ENCODE measurements at regions not wholly inside any gene's neighbourhood (a gene's known extent, or its start where the extent isn't known, plus 50 kb on each side); places are given as distances from the start of the nearest gene placed in this dataset.

DNA sequence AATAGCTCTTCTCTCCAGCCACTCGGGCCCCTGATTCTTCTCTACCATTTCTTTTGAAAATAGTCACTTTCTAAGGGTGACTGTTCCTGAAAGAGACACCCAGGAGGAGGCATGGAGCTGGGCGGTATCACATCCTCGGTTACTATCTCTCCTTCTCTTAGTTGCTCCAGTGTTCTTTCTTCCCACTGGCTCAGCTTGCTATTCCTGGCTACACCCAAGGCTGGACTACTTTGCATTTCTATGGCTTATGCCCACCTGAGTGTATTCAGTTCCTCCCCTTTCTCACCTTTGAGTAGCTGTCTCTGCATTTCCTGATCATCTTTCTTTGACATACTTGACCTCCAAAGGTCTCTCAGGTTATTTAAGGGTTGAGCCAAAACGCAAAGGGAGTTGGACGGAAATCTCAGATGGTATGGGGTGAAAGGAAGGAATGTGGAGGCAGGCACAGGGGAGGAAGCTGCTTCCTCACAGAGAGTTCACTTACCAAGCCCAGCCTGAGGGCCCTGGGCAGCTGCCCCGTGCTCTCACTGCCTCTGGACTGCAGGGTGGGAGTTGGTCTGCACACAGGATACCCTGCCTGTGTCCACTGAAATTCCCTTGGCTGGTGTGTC, 155.7 kb downstream of the SNX19 start:
- no peak for TF ChIP-seq SP1 (IDR thresholded peaks at IDR 0.05)
- TF ChIP-seq, protein P1, sequence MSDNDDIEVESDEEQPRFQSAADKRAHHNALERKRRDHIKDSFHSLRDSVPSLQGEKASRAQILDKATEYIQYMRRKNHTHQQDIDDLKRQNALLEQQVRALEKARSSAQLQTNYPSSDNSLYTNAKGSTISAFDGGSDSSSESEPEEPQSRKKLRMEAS (IDR thresholded peaks at IDR 0.05) = no peak
- no peak for TF ChIP-seq EGR1 (IDR thresholded peaks at IDR 0.05; ENCODE audit: low read depth in 2 of 2)
- no peak for TF ChIP-seq TAF1 (conservative IDR thresholded peaks at IDR 0.05)
- TF ChIP-seq, protein P2, sequence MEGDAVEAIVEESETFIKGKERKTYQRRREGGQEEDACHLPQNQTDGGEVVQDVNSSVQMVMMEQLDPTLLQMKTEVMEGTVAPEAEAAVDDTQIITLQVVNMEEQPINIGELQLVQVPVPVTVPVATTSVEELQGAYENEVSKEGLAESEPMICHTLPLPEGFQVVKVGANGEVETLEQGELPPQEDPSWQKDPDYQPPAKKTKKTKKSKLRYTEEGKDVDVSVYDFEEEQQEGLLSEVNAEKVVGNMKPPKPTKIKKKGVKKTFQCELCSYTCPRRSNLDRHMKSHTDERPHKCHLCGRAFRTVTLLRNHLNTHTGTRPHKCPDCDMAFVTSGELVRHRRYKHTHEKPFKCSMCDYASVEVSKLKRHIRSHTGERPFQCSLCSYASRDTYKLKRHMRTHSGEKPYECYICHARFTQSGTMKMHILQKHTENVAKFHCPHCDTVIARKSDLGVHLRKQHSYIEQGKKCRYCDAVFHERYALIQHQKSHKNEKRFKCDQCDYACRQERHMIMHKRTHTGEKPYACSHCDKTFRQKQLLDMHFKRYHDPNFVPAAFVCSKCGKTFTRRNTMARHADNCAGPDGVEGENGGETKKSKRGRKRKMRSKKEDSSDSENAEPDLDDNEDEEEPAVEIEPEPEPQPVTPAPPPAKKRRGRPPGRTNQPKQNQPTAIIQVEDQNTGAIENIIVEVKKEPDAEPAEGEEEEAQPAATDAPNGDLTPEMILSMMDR (IDR thresholded peaks at IDR 0.05; ENCODE audit: low read depth, low read length, missing input control) = no peak
